Body of pancreas (tissue), 4 donors: ENCODE measurements at regions not wholly inside any gene's neighbourhood (a gene's known extent, or its start where the extent isn't known, plus 50 kb on each side); places are given as distances from the start of the nearest gene placed in this dataset.

Experiments
- ATAC-seq: fragments of 150-250 bp; one replicate; pipeline ENCODE4 v1.9.1; 2016
- DNase-seq, 4 donors: peaks; one replicate each; pipeline ENCODE4 v3.0.0-alpha.2; 2019
- H3K27ac ChIP-seq, 4 donors: fragments of 200-600 bp; sonication (generic); 1 replicate in 3 of 4; 2 replicates in 1 of 4; pipeline versions ENCODE4 v1.5.1 to v1.6.1; 2016 to 2019; ENCODE audit warnings: mild to moderate bottlenecking in 1 of 4, mixed read lengths in 1 of 4, moderate library complexity in 1 of 4
- H3K27me3 ChIP-seq, 2 donors: fragments of 200-600 bp; sonication (generic); one replicate each; pipeline ENCODE4 v1.6.0; 2016; ENCODE audit warnings: mild to moderate bottlenecking in 1 of 2
- H3K36me3 ChIP-seq, 2 donors: fragments of 200-600 bp; sonication (generic); replicated peaks in 1 of 2; 2 replicates each; pipeline ENCODE4 v1.5.1; 2016; ENCODE audit warnings: low read depth in 2 of 2; ENCODE audit not compliant: insufficient read depth in 1 of 2
- H3K4me1 ChIP-seq: fragments of 200-600 bp; sonication (generic); one replicate; pipeline ENCODE4 v1.6.0; 2016
- H3K4me3 ChIP-seq, 2 donors: fragments of 200-600 bp; sonication (generic); 1 replicate in 1 of 2; 2 replicates in 1 of 2; pipeline ENCODE4 v1.5.1; 2016 to 2019
- H3K9me3 ChIP-seq, 3 donors: fragments of 200-600 bp; sonication (generic); 1 replicate in 2 of 3; 2 replicates in 1 of 3; pipeline ENCODE4 v1.5.1; 2016
- POLR2A ChIP-seq, 3 donors: fragments of 450-650 bp; IDR thresholded peaks; one replicate each; pipeline ENCODE4 v1.6.1; 2016; ENCODE audit warnings: antibody characterized with exemption in 3 of 3, mild to moderate bottlenecking in 2 of 3
- WGBS, 2 donors: methylation state at CpG; one replicate each; pipeline ENCODE4 v1.1.5; 2017; 5-methylcytosine and 5-hydroxymethylcytosine counted together
- intact Hi-C: fragments of 100-400 bp; cut with DNase I; formaldehyde crosslinking; loops from one replicate; pipeline ENCODE4 v1.15.1; 2023
- TF ChIP-seq, protein P1 (sequence below), 7 experiments: fragments of 450-650 bp in 4 of 7; fragments of 200-600 bp in 3 of 7; sonication (generic) in 3 of 7; IDR thresholded peaks; one replicate each; pipeline ENCODE4 v1.5.1; 2016 to 2019; ENCODE audit warnings: antibody characterized with exemption in 7 of 7

DNA sequence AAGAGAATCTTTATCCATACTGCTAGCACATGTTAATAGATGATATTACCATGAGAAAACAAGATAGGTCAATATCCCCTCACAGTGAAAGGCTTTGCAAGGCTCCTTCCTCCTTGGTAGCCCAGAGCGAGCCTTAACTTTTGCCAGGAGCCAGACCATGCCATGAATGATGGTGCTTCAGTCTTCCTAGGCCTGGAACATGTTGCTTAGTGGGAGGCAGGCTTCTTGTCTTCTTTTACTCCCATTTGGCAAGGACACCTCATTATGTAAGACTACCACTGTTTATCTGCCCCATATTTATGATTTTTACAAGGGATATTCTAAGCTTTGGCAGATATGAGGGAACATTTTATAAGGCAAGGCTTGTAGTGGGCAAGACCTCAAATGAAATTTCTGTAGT, 90.8 kb downstream of the GJA1 start:
- 78 to 94% methylated on average over 1 of the region's 1 CpG for WGBS, 2 donors
- intact Hi-C loops = no loop called here
- H3K27ac ChIP-seq = no peak overlapping the region
- ATAC-seq (no peak), DNase-seq (no peak)
- H3K27me3 ChIP-seq = no peaks in the 10 kb centered on the region
- no peaks in the 10 kb centered on the region for H3K4me1 ChIP-seq
- H3K4me3 ChIP-seq = no peak overlapping the region
- H3K9me3 ChIP-seq = no peaks in the 10 kb centered on the region
- no peaks in the 10 kb centered on the region for H3K36me3 ChIP-seq
- TF ChIP-seq POLR2A (IDR thresholded peaks at IDR 0.05) = no peak
- TF ChIP-seq, protein P1, sequence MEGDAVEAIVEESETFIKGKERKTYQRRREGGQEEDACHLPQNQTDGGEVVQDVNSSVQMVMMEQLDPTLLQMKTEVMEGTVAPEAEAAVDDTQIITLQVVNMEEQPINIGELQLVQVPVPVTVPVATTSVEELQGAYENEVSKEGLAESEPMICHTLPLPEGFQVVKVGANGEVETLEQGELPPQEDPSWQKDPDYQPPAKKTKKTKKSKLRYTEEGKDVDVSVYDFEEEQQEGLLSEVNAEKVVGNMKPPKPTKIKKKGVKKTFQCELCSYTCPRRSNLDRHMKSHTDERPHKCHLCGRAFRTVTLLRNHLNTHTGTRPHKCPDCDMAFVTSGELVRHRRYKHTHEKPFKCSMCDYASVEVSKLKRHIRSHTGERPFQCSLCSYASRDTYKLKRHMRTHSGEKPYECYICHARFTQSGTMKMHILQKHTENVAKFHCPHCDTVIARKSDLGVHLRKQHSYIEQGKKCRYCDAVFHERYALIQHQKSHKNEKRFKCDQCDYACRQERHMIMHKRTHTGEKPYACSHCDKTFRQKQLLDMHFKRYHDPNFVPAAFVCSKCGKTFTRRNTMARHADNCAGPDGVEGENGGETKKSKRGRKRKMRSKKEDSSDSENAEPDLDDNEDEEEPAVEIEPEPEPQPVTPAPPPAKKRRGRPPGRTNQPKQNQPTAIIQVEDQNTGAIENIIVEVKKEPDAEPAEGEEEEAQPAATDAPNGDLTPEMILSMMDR (IDR thresholded peaks at IDR 0.05) = no peak

DNA sequence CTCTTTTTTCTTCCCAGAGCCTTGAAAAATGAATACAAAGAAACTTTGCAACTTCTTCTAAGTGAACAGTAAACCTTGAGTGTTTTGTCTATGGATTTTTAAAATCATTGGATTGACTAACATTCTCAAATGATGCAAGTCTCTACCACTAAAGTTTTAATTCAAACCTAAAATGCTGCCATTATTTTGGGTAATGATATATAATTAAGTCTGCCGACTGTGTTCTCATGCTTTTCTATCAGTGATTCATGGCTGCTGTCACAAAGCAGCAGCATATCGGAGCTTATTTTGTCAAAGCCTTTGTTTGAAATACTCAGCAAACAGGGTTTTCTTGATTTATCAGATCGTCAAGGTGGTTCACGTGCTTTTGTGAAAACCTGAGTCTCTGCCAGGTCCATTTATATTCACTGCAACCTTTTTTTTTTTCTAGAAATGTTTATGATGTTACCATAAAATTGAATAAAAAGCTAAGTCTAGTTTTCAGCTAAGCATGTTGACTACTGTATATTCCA, 96.3 kb downstream of the GJA1 start:
- ATAC-seq (no peak), DNase-seq (peak in 2 of 4 donors; percentile 5 to 17)
- H3K27ac ChIP-seq = no peak overlapping the region
- H3K4me3 ChIP-seq = no peak overlapping the region
- H3K4me1 ChIP-seq = peaks cover 26% of the 10 kb centered on the region
- 13 to 19% methylated on average over 4 of the region's 4 CpGs for WGBS, 2 donors
- H3K27me3 ChIP-seq = no peaks in the 10 kb centered on the region
- intact Hi-C loops = no loop called here
- no peak for TF ChIP-seq POLR2A (IDR thresholded peaks at IDR 0.05)
- TF ChIP-seq, protein P1 (IDR thresholded peaks at IDR 0.05) = no peak
- H3K9me3 ChIP-seq = no peaks in the 10 kb centered on the region
- no peaks in the 10 kb centered on the region for H3K36me3 ChIP-seq

DNA sequence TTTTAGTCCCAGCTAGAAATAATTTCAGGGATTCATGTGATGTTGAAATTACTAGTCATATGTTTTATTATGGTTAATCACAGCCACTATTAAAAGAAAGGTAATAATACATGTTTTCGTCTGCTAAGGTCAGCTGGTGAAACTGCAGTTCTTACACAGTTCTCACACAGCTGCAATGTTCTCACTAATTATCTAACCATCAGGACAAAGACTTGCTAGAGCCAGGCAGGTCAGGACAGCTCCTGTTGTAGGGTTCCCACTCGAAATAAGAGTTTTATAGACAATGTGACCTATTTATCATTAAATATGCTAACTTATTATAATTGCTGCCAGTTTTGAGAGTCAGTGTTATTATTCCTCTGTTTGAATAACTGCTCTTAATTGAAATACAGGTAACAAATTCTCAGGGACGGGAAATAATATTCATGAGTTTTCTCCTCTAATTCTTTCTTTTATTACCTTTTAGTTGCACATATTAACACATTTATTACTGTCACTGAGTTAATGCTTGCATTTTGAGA, 97.9 kb downstream of the GJA1 start:
- TF ChIP-seq, protein P1 (IDR thresholded peaks at IDR 0.05) = no peak
- no peak for TF ChIP-seq POLR2A (IDR thresholded peaks at IDR 0.05)
- Histone ChIP-seq H3K27me3 (no peaks in the 10 kb centered on the region), H3K9me3 (no peaks in the 10 kb centered on the region), H3K36me3 (no peaks in the 10 kb centered on the region), H3K27ac (peak overlapping the region in 1 of 4 donors; percentile 25), H3K4me1 (peaks cover 26% of the 10 kb centered on the region), H3K4me3 (no peak overlapping the region)
- peak in 3 of 4 donors; percentile 16 to 33 (median 32) for DNase-seq
- ATAC-seq = peak; percentile 88
- WGBS, 2 donors = 35 to 45% methylated on average over 3 of the region's 3 CpGs
- intact Hi-C loops = no loop called here

DNA sequence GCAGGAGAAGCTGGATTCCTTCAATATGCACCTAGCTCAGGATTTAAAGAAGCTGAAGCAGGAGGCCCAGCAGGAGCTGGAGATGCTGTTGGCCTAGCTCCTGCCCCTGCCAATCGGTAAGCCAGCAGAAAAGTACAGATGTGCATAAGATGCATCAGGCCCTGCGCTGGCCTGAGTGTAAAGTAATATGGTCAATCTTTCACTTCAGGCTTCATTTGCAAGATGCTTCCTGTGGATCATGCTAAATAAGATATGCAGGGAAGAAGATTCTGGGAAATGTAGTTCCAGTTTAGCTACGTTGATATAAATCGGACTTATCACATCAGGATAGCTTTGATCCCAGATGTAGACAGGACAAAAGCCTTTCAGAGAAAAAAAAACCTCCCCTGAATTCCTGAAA, 100.3 kb downstream of the GJA1 start:
- no peaks in the 10 kb centered on the region for H3K9me3 ChIP-seq
- no peaks in the 10 kb centered on the region for H3K36me3 ChIP-seq
- ATAC-seq (no peak), DNase-seq (no peak)
- TF ChIP-seq POLR2A (IDR thresholded peaks at IDR 0.05) = no peak
- TF ChIP-seq, protein P1 (IDR thresholded peaks at IDR 0.05) = no peak
- no peak overlapping the region for H3K4me3 ChIP-seq
- peaks cover 37% of the 10 kb centered on the region for H3K4me1 ChIP-seq
- intact Hi-C loops = no loop called here
- H3K27me3 ChIP-seq = no peaks in the 10 kb centered on the region
- WGBS, 2 donors = 87 to 94% methylated on average over 4 of the region's 4 CpGs
- no peak overlapping the region for H3K27ac ChIP-seq

DNA sequence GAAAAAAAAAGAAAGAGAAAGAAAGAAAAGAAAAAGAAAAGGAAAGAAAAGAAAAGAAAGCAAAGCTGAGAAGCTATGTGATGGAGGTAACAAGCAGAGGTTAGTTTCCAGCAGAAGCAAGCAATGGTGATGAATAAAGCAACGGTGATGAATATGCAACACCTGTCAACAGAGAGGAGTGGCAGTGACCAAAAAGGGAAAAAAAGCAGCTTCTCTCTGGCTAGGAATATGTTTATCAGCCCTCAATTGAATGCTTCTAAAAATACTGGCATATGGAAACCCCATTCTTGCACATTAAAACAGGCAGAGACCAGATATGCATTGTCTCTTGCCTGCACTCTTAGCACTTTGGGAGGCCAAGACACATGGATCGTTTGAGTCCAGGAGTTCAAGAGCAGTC, 100.9 kb downstream of the GJA1 start:
- intact Hi-C loops = no loop called here

More for the DNA sequence above, 100.9 kb downstream of the GJA1 start:
- no peak for ATAC-seq
- WGBS, 2 donors = 71 to 74% methylated on average over 2 of the region's 2 CpGs
- H3K9me3 ChIP-seq = no peaks in the 10 kb centered on the region
- H3K27me3 ChIP-seq = no peaks in the 10 kb centered on the region
- no peaks in the 10 kb centered on the region for H3K36me3 ChIP-seq
- no peak overlapping the region for H3K27ac ChIP-seq
- no peak for DNase-seq
- TF ChIP-seq, protein P1 (IDR thresholded peaks at IDR 0.05) = no peak
- no peak for TF ChIP-seq POLR2A (IDR thresholded peaks at IDR 0.05)
- H3K4me3 ChIP-seq = no peak overlapping the region
- peaks cover 37% of the 10 kb centered on the region for H3K4me1 ChIP-seq
